HG02642 (cell line): ENCODE measurements at regions not wholly inside any gene's neighbourhood (a gene's known extent, or its start where the extent isn't known, plus 50 kb on each side); places are given as distances from the start of the nearest gene placed in this dataset.
"Not testable (repeated sequence)": the region's sequence is repeated elsewhere in the genome, so short reads cannot be mapped to it uniquely, and the experiment has no call there.

Experiments
- ATAC-seq: cut with Tn5 transposase; IDR thresholded peaks from one replicate; pipeline ENCODE4 v1.9.1; 2021; ENCODE audit warnings: mild to moderate bottlenecking; ENCODE audit not compliant: unreplicated experiment, poor library complexity

GRCh38 chr1:224029286-224030025 lies 84.5 kb upstream of the FBXO28 start:
- ATAC-seq: peak; percentile 92

GRCh38 chr1:224028802-224029201 lies 85.1 kb upstream of the FBXO28 start:
- not testable (repeated sequence) for ATAC-seq

- ATAC-seq: not testable (repeated sequence)
Observed at GRCh38 chr1:224023122-224023521, 90.8 kb upstream of the FBXO28 start.

- not testable (repeated sequence) for ATAC-seq
Observed at GRCh38 chr1:224022249-224022970, 91.5 kb upstream of the FBXO28 start.

- not testable (repeated sequence) for ATAC-seq
Observed at GRCh38 chr1:224019866-224020265, 94.0 kb upstream of the FBXO28 start.

- not testable (repeated sequence) for ATAC-seq
Observed at GRCh38 chr1:224015782-224016181, 98.1 kb upstream of the FBXO28 start.

GRCh38 chr1:224014330-224014649 lies 99.6 kb upstream of the FBXO28 start:
- no peak for ATAC-seq

- not testable (repeated sequence) for ATAC-seq
Observed at GRCh38 chr1:224013626-224014329, 100.1 kb upstream of the FBXO28 start.

GRCh38 chr1:224012807-224013434 lies 101.0 kb upstream of the FBXO28 start:
- not testable (repeated sequence) for ATAC-seq

- ATAC-seq: not testable (repeated sequence)
Observed at GRCh38 chr1:224012162-224012561, 101.7 kb upstream of the FBXO28 start.

GRCh38 chr1:224011751-224012150 lies 102.2 kb upstream of the FBXO28 start:
- not testable (repeated sequence) for ATAC-seq

GRCh38 chr1:224011153-224011552 lies 102.8 kb upstream of the FBXO28 start:
- not testable (repeated sequence) for ATAC-seq

- ATAC-seq: not testable (repeated sequence)
Observed at GRCh38 chr1:224005973-224006372, 107.9 kb upstream of the FBXO28 start.

- not testable (repeated sequence) for ATAC-seq
Observed at GRCh38 chr1:224004552-224005315, 109.2 kb upstream of the FBXO28 start.

- not testable (repeated sequence) for ATAC-seq
Observed at GRCh38 chr1:224003896-224004295, 110.0 kb upstream of the FBXO28 start.

- ATAC-seq: not testable (repeated sequence)
Observed at GRCh38 chr1:224001757-224002156, 112.2 kb upstream of the FBXO28 start.

GRCh38 chr1:223999761-224000160 lies 114.2 kb upstream of the FBXO28 start:
- not testable (repeated sequence) for ATAC-seq

GRCh38 chr1:223998676-223999455 lies 115.0 kb upstream of the FBXO28 start:
- ATAC-seq: not testable (repeated sequence)

GRCh38 chr1:223996376-223996775 lies 117.5 kb upstream of the FBXO28 start:
- not testable (repeated sequence) for ATAC-seq
